ENCODE measurements at regions not wholly inside any gene's neighbourhood (a gene's known extent, or its start where the extent isn't known, plus 50 kb on each side); places are given as distances from the start of the nearest gene placed in this dataset.
"Not testable (repeated sequence)": the region's sequence is repeated elsewhere in the genome, so short reads cannot be mapped to it uniquely, and the experiment has no call there.

DNA sequence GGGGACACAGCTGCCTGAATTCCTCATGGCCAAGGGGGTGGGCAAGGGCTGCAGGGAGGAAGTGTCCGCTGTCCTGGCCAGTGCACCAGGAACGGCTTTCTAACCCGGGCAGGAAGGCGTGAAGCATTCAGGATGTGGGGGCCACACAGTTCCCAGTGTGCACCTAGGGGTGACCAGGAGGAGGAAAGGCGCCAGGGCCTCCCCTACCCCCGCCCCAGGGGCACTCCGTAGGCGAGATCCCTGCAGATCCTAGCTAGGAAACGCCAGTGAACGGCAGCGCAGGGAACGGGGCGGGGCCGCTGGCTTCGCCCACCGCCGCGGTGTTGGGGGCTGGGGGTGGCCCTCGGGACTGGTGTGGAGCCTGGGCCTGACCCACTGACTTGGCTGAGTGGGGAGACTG, 199.6 kb downstream of the USP22 start:
- not testable (repeated sequence) for TF ChIP-seq CTCF (conservative IDR thresholded peaks at IDR 0.05; ENCODE audit: low read depth, low read length); EZH2 (IDR thresholded peaks at IDR 0.05; ENCODE audit: low read length, unreplicated experiment); EZH2phosphoT487 (IDR thresholded peaks at IDR 0.05; ENCODE audit: borderline replicate concordance, low read length)
